ENCODE measurements at regions not wholly inside any gene's neighbourhood (a gene's known extent, or its start where the extent isn't known, plus 50 kb on each side); places are given as distances from the start of the nearest gene placed in this dataset.
"Not testable (repeated sequence)": the region's sequence is repeated elsewhere in the genome, so short reads cannot be mapped to it uniquely, and the experiment has no call there.

DNA sequence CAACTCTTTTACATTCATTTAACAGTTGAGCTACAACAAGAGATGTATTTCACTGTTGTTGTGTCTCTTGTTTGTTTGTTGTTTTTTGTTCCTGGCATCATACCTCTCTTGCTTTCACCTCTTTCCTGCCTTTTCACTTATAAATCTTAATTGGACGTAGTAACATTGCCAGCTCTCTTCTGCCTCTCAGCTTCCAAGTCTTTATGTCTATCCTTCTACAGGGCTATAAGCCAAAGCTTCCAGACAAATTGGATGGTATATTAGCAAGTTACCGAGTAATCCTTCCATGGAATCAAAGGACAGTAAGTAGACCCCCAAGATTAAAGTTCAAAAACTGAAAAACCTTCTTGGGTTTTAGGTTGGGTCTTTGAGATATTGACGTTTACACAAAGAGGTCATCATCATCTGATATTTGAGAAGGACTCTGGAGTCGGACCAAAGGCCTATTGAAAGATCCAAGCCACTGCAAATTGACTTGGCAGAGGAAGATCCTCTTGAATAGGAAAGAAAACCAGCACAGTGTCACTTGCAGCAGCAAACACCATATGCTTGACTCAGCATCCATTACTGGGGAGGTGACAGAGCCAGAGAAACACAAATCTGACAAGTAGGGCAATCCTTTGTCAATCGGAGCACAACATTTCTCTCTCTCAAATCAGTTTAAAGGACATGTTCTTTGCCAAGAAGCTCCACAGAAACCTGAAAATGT is 648.5 kb upstream of the NR2F2 start:
- DNase-seq, result no peak

DNA sequence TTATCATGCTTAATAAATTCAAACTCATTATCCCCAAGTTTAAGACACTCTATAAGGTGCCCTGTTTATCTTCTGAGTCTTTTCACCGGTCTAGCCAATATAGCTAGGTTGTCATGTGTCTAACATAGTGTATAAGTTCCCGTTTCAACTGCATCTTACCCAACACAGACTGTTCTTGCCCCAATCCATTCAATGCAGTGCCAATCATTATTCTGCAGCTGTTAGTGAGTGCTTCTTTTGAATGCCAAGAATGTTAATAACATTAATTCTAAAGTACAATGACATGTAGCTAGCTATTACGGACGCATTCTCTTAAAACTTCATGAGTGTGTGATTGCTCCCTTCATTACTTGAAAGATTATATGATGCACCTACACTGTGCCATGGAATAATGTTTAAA is 646.4 kb upstream of the NR2F2 start:
- no peak for DNase-seq

DNA sequence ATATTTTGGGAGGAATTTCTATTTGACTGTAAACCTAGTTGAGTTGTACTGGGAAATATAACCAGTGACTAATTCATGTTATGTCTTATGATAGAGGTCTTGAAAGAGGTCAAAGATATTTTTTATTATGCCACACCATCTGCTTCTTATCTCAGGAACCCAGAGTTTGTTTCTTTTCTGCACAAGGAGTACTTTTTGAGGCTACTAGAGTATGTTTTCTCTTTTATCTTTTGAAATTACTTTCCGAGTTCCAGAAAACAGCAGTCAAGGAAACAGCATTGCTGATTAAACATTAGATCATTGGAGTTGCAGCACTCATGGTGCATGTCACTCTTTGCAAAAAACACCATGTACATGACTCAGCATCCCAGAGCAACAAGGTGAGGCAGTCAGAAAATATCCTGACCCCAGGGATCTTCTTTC is 645.8 kb upstream of the NR2F2 start:
- no peak for DNase-seq

DNA sequence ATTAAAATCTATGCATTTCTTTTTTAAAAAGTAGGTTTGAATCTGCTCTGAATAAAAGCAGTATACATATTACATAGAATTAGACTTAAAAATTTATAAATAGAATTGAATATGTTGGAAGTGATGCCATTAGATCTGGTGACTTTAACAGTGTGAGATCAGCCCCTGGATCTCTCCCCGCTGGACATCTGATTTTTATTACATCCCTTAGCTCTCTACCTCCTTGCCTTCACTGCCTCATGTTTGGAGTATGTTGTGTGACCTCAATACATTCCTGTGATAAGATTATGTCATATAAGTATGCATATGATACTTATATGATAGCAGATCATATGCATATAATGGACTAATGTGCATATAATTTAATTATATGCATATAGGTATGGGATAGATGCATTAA is 643.4 kb upstream of the NR2F2 start:
- no peak for DNase-seq

DNA sequence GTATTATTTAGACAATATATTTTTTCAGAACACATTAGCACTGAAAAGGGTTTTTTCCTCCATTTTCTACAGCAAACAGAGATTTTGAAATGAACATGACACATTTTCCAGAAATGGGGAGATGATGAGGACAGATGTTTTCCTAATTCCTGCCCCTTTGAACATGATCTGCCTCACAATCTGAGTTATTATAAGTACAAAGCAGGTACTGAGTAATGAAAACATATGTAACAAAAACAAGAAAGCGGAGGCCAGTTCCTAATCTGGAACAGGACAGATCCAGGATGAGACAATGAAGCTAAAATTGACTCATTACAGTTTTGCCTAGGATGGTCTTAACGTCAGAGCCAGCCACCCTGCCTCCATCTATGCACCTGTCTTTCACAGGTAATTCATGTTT is 642.8 kb upstream of the NR2F2 start:
- DNase-seq, result no peak

DNA sequence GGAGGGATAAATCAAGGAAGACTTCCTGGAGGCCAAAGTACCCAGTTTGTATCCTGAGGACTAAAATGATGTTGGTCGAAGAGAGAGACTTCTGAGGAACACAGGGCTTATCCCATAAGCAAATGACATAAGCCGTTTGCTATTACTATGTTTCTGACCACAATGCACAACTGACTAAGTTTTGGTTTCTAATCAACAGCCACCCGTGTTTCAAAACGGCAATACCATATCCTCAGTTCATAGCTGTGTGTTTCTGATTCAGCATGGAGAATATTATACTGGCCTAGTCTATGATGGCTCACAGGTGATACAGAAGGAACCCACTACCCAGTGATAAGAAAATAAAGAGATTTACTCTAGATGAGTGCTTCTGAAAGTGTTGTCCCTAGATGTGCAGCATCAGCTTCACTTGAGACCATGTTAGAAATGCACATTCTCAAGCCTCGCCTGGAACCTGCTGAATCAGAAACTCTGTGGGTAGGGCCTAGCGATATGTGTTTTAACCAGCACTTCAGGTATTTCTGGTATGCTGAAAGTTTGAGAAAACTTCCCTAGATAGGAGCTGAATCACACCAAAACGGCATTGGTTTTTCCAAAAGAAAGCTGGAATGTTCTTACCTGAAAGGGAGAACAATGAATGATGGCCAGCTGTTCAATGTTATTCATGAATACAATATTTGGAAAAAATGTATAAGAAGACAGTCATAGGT is 639.7 kb upstream of the NR2F2 start:
- peak; percentile 21 for DNase-seq

DNA sequence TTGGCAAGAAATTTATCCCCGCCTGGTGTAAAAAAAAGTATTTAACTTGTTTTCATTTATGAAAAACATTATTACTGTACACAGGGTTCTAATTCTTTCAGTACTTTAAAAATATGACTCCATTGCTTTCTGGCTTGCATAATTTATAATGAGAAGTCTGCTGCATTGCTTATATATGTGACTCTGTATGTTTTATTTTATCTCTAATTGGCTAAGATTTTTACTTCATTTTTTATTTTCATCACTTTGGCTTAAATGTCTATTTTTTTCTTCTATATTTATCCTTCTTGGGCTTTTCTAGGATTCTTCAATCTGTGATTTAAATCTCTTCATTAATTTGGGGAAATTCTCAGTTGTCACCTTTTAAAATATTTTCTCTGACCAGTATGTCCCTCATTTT is 636.6 kb upstream of the NR2F2 start:
- no peak for DNase-seq

DNA sequence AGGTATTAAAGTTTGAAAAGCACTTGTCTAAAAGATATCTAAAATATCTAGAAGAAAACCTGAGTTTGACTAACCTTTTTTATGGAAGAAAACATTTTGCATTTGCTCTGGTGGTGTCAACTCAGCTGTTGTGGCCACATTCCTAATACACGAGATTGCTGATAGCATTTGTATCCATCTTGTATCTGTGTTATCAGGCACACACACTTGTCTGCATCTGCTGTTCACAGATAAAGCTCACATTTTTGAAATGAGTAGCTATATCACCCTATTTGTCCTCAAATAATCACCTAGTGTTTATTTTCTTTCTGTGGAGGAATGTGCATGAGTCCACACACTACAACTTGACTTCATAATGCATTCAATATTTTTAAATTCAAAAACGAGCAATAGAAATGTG is 632.3 kb upstream of the NR2F2 start:
- no peak for DNase-seq

DNA sequence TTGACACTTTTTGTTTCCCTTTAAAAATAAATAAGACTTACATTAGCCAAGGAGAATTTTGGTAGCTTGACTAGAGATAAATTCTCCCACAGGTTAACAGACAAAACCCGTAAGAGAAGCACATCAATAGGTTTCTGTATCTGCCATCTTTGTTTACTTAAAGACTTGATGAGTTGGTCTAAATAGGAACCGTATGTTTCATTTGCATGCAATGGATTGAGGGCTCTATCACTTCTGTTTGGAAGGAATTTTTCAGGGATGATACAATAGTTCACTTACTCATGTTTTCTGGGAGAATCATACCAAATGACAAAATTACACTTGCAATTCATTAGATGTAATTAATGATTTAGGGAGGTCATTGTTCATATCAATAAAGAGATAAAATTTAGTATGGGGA is 631.5 kb upstream of the NR2F2 start:
- no peak for DNase-seq

DNA sequence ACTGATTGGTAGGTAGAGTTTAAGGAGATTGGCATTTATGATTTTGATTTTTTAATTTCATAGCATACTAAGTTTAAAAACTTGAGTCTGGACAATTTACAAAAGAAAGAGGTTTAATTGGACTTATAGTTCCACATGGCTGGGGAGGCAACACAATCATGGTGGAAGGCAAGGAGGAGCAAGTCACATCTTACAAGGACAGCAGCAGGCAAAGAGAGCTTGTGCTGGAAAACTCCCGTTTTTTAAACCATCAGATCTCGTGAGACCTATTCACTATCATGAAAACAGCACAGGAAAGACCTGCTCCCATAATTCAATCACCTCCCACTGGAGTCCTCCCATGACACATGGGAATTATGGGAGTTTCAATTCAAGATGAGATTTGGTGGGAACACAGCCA is 630.9 kb upstream of the NR2F2 start:
- no peak for DNase-seq

DNA sequence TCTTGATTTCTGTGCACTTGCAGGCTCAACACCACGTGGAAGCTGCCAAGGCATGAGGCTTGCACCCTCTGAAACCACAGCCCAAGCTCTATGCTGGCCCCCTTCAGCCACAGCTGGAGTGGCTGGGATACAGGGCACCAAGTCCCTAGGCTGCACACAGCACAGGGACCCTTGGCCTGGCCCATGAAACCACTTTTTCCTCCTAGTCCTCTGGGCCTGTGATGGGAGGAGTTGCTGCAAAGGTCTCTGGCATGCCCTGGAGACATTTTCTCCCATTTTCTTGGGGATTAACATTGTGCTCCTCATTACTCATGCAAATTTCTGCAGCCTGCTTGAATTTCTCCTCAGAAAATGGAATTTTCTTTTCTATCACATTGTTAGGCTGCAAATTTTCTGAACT is 629.8 kb upstream of the NR2F2 start:
- DNase-seq, result not testable (repeated sequence)

DNA sequence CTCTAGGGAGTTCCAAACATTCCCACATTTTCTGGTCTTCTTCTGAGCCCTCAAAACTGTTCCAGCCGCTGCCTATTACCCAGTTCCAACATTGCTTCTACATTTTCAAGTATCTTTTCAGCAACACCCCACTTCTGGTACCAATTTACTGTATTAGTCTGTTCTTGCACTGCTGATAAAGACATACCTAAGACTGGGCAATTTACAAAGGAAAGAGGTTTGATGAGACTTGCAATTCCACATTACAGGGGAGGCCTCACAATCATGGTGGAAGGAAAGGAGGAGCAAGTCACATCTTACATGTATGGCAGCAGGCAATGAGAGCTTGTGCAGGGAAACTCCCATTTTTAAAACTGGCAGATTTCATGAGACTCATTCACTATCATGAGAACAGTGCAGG is 629.1 kb upstream of the NR2F2 start:
- DNase-seq, result no peak

DNA sequence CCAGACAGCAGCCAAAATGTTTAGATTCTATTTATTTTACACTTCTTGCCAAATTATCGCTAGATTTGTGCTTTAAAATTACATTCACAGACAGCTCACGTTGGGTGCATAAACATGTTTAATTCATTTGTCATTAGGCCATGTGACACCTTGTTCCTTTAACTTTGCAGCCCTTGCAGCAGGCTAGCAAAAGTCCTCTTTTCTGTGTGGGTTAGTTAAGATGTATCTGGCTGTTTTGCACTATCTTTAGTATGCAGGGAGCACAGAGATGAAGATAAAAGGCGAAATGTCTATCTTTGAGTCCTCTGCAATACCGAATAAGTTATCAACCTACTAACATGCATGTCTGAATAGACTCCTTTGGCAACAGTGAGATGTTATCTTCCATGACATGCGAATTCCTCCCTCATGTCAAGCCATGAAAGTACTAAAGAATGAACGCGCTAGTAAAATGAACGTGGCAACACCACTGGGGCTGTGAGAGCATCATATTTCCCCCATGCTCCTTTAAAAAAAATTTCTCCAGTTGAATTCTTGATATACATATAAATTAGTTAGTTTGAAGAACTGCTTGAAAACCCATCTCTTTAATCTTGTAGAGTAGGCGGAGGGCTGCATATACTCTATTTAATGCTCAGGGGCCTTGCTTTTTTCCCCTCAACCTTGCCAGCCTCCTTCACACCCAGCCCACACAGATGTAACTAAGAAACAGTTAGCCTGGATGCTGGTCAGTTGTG is 620.4 kb upstream of the NR2F2 start:
- no peak for DNase-seq

DNA sequence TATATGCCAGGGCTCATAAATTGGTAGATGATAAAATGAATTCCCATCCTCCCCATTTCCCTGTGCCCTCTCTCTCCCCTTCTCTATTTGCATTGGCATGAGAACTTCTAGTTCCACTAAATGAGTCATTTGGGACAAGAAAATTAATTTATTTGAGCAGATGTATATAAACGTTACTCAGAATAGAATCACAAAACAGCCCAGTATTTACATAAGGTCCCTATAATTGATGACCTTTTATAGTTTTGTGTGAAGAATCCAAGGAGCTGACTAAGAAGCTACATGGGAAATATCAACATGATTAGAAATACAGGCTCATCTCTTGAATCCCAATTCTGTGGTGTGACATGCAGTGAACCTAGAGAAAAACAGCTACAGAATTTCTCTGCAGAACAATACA is 617.7 kb upstream of the NR2F2 start:
- no peak for DNase-seq

DNA sequence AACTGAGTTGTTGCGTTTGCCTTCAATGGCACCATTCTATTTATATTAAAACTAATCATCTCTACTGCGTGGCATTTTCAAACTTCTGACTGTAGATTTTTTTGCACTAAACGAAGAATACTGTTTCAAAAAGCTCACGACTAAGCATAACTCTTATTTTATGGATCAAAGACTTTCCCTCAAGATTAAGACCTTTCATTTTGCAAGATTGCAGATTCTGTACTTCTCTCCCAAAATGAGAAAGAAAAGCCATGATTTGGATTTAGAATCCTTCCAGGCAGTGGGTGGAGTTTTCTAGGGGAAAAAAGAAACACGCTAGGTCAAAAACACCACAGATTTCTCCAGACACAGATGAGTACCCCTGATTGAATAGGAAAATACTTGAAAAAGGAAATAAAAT is 617.2 kb upstream of the NR2F2 start:
- no peak for DNase-seq

DNA sequence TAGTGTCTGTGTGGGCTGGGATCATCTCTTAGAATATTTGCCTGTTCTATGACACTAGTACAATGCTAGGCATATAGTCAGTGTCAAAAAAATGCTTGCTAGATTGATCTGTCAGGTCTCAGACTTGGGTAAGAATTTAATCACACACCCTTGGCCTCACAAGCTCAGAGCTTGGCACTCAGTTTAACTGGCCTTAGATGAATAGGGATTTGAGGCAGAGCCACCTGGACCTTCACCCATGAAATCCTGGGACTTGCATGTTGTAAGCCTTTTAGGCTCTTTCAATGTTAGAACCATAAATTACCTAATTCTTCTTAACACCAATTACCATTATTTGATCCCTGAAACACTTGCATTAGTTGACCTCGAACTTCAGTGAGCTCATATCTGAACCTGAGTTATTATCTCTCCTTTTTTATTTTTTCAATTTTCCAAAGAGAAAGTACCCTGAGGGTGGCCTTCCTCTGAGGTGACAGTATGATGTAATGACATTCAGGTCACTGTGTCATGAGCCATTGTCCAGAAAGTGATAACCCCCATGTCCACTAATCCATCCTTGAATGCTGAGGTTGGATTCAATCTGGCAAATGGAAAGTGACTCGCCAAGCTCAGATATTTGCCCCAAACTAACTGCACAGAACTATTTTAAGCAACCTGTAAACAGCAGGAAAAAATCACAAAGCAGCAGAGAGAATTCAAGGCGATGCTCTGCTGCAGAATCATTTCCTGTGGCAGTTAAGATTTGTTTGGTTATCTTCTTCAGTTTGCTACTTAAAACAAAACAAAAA is 615.2 kb upstream of the NR2F2 start:
- DNase-seq, result no peak

DNA sequence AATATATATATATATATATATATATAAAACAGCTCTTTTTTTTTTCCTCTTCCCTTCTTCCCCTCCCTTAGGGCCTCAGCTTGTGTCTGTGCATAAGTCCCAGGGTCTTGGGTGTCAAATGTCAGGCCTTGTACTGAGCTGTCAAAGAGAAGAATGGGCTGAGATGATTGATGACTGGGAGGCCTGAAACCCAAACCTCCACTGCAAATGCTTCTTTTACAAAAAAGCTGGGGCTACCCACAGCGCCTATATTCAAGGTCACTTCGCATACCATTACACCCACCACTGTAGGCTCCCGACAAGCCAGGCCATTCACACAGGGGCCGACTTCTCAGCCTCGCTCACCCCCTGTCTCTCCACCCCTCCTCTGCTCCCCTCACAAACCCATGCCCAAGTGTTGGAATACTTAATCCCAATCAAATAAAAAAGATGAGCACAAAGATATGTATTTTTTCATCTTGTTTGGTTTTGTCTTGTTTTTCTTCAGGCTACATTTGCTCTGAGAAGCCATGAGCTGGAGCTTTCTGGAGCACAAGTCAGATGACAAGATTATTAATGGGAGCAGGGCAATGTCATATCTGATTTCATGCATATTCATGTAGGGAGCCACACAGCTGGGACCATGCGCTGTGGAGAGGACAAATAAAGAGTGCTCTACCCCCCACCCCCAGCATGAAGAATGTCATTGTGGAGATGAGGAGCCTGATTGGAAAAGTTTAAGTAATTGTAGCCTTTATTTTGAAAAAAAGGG is 614.4 kb upstream of the NR2F2 start:
- DNase-seq, result no peak

DNA sequence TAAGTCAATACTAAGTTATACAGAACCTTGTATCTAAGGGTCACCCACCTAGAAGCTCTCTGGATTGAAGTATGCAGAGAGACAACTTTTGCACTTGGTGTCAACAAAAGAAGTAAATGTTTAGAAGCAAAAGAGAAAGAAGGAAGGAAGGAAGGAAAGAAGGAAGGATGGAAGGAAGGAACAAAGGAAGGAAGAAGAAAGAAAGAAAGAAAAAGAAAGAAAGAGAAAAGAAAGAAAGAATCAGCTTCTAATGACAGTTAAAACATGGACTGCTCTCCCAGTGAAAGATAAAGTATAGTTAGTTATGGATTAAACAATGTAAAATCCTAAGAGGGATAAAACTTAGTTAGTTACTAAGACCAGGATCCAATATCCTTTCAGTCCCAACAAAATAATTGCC is 613.8 kb upstream of the NR2F2 start:
- DNase-seq, result no peak

DNA sequence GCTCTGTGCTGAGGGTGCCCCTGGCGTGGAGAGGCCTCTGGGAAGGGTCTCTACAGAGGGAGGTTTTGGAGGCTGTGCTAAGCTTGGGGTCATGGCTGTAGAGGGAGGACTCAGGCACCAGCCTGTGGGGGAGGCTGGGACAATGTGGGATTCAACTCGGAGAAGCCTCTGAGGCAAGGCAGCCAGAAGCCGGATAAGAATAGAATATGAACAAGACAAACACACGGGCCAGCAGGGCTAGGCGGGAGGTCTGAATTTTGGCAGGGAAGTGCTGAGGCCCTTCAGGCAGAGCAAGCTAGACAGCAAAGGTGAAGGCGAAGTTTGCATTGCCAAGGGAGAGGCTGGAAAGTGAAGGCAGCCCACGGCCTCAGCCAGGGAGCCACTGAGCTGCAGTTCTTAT is 612.1 kb upstream of the NR2F2 start:
- DNase-seq, result no peak

DNA sequence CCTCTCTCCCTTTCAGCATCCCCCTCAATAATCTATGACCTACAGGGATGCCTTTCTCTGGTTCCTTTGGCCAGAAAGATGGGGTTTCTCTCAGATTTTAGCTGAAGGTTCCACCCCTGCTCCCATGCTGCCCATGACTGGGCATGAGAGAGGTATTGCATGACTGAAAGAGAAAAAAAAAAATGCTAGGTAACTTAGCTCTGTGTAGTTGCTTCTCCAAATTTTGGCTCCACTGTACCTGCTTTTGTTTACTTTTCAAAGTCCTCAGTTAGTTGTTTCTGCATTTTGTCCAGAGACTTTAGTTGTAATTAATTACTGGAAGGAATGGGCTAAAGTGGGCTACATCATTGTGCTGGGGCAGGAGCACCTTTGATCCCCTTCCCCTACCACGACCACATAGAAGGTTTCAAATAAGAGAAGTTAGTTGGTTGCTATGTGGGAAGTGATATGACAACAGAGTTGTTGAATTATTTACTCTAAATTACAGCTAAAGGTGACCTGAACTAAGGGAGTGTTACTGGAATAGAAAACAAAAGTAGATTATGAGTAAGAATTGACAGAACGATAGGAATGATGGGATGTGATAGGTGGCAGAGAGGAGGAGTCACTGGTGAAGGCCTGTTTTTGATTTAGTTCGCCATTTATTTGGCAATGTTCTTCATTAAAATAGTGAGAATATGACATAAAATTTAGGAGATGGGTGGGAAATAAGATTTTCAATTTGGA is 605.4 kb upstream of the NR2F2 start:
- no peak for DNase-seq

DNA sequence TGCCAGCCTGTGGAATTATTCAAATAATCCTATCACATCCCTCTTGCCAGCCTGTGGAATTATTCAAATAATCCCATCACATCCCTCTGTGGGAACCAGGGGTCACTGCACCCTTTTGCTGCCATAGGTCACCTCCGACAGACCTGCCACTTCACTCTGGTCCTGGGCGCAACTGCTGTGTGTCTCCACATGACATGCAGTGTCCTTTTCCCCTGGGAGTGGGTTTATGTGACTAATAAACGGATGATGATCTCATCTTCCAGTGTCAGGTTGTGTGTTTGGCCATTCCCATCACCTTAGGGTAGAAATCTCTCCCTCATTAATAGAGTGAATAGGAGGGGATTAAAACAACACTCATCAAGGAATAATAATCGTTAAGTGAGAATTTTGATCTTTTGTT is 603.6 kb upstream of the NR2F2 start:
- no peak for DNase-seq

DNA sequence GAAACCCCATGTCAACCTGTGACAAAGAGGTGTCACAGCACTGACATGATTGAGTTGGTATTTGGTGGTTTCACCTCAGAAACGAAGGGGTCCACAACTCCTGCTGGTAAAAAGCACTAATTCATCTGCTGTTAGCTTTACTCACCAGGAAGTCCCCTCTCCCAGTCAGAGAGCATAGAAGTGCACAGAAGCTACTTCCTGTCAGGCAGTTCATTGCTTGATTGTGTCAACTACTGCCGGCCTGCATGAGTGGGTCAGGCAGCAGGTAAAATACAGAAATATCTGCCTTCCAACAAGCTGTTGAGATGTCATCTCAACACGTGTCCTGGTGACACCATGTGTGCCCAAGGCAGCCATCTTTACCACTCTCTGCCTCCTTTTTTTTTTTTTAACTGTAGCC is 596.6 kb upstream of the NR2F2 start:
- DNase-seq, result no peak

Measured in activated CD4-positive, alpha-beta T cell treated with anti-CD3 and anti-CD28 coated beads, Interleukin-10, Interleukin-2, amounts not matched to agents 100 ng/mL and 50 ng/mL, durations not matched to agents 16 hours and 8 hours (primary cell).